Stimulated activated CD4-positive, alpha-beta T cell treated with anti-CD3 and anti-CD28 coated beads, Interleukin-15, amount 100 ng/mL, for 24 hours (primary cell): ENCODE measurements at regions not wholly inside any gene's neighbourhood (a gene's known extent, or its start where the extent isn't known, plus 50 kb on each side); places are given as distances from the start of the nearest gene placed in this dataset.

Experiments used
- DNase-seq: peaks from one replicate; pipeline ENCODE4 v3.0.0-alpha.2; 2020

DNA sequence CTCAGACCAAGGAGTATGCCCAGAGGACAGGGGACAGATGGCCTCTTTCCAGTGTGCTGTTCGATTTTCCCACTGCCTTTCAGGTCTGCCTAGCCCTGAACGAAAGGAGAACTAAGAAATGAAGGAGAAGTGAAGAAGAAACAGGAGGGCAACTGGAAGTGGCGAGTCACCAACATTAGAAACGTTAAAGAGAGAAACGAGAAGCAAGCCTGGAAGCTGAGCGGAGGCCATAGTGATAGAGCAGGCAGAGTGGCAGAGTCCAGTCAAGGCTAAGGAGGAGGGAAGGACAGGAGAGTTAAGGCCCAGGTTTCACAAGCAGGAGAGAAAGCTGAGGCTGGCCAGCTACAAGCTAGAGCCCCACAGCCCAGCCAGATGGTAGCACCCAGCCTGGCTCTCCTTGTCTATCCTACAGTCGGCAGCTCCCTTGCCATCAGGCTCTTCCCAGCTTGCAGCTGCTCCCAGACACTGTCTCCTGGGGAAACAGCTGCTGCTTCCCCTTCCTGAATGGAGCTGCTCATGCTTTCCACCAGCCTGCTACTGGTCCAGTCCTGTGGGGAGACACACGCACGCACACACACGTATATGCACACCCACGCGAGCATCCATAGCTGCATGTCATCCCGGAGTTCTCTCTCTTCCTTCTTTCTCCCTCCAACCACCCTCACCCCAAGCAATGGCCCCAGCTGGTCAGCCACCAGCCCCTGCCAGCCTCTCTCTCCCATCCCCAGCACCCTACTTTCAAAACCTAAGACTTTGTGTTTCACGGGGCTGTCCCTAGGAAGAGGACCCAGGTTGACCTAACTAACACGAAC, 139.7 kb upstream of the CCND2 start:
- DNase-seq: no peak

DNA sequence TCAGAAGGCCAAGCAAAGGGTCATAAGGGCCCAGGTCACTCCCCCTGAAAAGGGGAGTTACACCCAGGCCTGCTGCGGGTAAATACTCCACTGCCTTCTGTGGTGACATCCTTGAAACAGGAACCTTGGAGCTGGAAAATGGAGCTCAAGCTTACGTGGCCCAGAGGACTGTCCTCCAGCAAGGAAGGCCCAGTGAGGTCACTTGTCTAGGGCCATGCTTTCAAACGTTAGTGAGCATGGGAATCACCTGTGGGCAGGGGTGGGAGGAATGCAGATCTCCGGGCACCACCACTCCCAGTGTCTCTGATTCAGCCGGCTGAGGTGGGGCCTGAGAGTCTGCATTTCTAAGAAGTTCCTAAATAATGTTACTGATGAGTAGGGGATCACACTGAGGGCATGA, 140.5 kb upstream of the CCND2 start:
- DNase-seq: no peak

DNA sequence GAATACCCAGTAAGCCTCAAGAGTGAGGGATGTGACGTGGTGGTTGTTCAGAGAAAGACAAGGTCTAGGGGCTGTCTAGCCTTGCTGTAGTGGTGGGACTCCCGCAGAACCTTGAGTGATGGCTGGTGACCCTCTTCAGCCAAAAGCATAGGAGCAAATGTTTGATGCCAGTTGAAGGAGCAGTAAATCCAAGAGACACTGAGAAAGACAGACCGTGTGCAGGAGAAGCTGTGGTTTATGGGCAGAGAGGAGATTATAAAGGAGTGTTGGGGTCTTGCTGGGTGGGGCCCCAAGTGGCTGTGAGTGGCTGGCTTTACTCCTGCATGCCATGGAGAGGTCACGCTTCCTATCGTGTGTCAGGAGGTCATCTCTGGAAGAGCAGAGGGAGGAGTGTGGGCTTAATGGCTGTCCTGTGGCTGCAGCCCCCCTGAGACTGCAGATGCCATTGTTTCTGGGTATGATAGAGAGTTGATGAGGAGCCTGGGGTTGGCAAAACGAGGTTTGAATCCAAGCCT, 152.0 kb upstream of the CCND2 start:
- no peak for DNase-seq

DNA sequence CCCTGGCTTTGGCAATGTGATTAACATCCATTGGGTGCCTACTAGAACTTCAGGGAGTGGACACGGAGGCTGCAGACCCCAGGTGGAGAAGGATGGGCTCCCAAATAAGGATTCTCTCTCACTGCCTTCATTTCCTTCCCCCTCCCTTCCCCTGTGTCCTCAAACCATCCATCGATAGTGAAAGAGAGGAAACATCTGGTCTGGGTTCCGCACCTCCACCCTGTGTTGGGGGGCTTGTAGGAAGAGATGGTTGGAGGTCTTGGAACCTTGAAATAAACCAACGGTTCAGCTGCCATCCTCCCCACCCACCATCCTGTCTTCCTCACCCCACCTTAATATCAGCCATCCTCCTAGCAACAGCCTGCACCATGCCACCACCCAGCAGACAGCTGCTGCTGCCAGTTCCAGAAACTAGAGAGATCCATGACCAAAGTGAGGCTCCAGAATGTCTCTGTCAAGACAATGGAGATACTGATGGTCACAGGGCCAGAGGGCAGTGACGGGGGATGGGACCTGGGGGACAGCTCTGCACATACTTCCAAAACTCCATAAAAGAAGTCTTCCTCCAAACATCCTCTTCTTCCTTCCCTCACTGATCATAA, 153.1 kb upstream of the CCND2 start:
- no peak for DNase-seq

DNA sequence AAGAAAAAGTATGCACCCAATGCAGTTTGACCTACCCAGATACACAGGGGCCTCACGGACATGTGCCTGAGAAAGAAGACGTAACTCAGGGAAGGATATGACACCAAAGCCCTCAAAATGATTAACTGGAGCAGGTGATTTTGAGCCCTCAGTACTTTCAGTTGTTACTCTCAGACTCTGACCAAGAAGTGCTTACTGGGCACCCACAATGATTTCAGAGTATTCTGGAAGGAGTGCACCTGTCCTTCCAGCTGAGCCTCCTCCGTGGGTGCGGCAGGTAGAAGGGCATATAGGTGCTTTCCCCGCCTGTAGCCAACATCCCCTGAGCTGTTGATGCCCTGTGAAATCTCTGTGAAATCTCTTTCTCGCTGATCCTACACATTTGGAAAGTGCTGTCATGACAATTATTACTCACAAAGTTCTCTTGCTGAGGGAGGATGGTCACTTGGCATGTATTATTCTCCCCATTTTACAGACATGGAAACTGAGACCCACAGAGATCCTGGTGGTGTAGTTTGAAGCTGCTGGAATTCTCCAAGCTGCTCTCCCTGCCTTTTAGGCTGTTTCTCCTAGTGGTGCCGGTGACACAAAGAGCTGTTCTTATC, 154.3 kb upstream of the CCND2 start:
- DNase-seq: peak; percentile 76

DNA sequence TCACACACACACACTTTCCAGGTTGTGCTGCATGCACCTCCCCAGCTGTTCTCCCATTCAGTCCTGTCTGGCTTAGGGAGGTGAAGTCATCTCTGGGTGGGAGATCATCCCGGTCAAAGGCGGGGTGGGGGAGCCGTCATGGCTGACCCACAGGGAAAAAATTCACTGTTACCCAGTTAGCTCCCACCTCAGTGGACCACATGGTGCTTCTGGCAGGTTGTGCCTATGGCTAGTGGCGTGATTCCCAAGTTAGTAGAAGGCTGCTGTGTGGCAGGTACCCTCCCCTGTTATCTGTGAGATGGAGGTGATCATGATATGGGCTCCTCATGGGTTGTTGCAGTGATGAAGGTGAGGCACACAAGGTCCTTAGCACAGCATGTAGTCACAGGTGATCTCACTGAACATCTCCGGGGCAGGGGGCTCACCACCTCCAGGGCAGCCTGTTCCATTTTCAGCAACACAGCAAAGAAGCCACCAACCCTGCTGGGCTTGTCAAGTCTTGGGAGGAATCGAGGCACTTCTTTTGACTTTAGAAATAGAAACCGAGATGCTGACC, 154.9 kb upstream of the CCND2 start:
- DNase-seq: peak; percentile 53

DNA sequence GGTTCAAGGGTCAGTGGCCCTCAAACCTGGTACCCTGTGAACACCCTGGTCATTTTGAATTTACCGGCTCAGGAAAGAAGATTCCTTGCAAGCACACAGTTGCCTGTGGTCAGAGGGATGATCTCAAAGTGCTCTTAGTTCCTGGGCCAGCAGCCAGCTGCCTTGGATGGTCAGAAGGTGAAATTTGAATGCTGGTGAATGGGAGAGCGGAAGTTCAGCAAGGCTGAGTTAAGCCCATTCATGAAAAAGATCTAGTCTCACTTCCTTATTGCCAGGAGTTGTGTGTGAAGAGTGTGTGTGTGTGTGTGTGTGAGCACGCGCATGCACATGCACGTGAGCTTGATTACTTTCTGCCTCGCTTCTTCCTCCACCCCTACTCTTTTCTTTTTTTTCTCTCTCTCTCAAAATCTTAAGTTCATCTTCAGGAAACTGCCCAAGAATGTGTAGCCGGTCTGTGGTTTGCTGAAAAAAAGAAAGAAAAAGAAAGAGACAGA, 155.5 kb upstream of the CCND2 start:
- no peak for DNase-seq

DNA sequence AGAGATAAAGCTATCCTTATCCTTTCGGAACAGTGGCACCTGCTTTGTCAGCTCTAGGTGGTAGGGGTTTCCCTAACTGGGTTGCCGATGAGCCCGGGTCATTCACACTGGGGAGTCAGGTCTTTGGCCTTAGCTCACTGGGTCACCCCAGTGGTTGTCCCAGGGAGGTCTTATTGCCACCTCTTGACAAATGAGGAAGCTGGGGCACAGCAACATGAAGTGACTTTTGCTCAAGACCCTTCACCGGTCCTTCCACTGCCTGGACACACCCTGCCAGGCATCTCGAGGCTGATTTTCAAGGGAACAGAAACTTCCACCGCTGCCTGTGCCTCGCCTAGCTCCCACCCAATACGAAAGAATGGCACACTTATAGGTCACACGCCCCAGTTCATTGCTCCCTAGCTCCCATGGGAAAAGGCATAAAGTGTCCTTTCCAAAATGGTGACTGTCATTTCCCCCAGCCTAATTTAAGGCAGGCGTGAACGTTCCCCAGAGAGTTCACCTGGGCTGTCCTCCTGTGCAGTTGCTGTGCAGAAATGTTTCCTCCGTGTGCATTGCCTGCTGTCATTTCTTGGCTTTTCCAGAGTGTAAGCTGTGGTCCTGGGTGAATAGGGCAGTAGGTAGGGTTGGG, 156.1 kb upstream of the CCND2 start:
- no peak for DNase-seq

DNA sequence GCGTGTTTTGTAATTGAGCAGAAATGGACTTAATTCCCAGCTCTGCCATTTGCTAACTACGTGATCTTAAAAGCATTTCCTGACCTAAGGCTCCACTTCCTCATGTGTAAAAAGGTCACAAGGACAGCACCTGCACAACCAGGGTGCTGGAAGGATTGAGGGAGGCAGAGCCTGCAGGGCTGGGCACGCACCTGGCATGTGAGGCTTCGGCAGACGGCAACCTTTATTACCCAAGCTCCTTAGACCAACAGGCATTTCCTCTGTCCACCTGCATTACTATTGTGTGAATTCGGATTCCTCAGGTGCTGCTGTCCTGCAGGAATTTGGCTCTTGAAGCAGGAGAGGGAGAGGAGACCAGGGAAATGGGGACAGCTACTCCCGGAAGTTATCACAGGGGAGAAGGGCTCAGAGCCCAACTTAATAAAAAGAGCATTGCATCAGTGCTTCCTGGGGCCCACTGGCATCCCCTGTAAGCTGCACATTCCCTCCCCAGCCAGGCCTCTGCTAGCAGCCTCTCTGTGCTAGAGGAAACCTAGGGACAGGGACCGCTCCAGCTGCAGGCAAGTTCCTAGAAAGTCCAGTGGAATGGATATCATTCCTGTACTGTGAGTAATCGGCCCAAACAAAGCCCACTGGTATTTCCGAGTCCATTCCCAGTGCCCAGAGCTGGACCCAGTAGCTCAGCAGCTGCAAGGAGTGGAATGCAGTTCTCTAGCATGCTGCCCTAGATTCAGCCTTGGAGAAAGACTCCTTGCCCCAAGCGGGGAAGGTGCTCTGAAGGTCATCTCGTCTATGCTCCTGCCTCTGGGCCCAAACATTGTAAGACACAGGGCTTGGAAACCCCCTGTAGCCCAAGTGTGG, 157.1 kb upstream of the CCND2 start:
- DNase-seq: no peak

DNA sequence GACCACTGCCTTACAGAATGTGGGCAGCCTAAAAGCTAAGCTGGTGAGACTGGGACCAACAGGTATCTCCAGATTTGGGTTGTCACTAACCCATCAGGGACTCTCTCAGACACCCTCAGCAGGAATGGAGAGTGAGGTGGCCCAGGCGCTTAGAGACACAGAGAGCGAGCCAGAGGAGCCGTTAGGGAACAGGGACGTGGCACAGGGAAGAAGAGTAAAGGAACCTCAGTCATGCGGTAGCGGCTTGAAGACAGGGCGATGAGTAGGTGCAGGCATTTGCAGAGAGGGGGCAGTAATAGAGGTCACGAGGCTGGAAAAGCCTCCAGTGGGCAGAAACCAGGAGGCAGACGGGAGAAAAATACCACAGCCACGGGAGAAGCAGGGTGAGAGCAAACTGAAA, 158.0 kb upstream of the CCND2 start:
- no peak for DNase-seq

DNA sequence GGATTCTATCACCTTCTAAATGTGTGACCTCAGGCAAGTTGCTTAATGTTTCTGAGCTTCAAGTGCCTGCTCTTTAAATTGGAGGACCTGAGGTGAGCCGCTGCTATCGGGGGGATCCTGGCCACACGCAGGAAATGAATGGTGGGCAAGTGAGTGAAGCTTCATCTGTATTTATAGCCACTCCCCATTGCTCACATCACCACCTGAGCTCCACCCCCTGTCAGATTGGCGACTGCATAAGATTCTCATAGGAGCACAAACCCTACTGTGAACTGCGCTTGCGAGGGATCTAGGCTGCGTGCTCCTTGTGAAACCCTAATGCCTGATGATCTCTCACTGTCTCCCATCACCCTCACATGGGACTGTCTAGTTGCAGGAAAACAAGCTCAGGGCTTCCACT, 158.6 kb upstream of the CCND2 start:
- peak; percentile 60 for DNase-seq

DNA sequence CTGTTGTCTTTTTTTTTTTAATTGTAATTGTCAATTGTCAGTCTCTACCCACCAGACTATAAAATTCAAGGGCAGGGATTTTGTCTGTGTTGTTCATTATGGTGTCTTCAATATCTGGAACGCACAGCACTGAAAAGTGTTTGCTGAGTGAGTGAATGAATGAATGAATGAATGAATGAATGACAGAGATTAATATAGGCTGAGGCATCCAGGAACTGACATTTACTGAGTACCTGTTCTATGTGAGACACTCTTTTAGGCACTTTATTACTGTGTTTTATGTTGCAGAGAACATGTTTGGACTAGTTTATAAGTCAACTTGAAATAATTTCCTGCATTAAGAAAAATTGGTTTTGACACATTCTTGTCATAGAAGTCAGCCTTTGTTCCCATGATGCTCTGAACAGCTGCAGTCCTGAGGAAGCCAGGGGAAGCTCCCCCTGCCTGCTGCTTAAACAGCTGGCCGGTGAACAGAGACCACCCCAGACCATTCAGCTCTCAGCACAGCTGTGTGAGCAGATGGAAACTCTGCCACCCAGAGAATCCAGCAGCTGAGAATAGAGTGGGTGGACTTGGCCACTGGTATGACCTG, 160.7 kb upstream of the CCND2 start:
- DNase-seq: no peak

DNA sequence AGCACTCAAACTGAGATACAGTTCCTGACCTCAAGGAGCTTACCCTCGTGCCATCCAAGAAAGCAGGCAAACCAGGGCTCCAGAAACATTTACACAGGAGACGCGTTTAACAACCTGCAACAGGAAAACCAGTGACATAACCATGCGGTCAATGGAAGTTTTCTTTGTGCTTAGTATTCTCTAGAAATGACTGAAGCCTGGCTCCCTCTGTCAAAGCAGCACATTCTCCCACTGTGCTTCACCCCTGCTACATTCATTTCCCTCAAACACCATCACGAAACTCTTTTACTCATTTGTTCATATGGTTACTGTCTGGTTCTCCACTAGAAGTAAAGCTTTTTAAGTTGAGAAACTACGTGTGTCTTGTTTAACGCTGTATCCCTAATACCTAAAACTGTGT, 161.3 kb upstream of the CCND2 start:
- peak; percentile 30 for DNase-seq

DNA sequence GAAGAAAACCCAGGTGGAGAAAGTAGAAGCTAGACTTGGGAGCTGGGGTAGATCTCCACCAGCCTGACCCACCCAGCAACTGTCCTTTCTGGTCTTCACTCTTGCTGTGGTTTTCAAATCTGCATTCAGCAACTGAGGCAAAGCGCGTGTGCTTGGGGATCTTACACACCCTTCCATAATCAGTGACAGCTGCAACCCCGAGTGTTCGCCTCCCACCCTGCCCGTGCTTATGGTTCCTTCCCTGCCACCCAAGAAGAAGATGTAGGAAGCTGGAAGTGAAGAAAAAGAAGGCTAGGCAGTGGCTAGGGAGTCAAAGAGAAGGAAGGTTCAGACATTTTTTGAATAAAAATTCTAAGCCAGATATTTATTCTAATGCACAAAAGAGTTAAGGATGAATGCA, 162.6 kb upstream of the CCND2 start:
- no peak for DNase-seq

DNA sequence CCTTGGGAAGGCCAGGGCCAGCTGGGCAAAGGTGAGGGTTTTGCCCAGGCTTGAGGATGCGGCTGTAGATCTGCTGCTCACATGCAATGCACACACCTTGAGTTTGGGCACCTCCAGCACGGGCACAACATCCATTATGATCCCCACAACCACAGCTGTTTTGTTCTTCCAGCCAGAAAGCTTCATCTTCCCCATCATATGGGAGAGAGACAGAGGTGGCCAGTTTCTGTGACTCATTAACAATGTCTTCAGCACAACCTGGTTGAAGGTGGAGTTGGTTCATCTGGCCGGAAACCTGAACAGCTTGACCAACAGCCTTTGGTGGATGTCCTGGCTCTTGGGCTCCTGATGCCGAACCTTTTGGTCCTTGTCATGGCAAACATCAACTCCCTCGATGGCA, 163.7 kb upstream of the CCND2 start:
- DNase-seq: no peak

DNA sequence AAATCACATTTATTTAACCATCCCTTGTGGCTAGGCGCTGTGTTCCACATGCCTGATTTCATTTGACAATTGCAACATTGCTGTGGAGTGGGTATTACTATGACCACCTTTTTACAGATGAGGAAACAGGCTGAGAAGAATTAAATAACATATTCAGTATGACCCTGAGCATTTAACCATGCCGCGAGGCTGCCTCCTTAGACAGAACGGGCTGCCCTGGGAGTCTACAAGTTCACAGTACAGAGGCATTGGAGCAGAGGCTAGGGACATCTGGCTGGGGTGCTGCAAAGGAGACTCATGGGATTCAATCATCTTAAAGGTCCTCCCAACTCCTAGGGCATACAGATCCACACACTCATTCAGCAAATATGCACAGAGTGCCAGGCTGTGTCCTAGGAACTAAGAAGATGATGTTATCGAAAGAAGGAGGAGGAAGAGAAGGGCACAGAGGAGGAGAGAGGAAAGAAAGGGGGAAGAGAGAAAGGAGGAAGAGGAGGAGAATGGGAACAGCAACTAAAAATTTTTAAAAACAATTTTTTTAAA, 164.7 kb upstream of the CCND2 start:
- no peak for DNase-seq

DNA sequence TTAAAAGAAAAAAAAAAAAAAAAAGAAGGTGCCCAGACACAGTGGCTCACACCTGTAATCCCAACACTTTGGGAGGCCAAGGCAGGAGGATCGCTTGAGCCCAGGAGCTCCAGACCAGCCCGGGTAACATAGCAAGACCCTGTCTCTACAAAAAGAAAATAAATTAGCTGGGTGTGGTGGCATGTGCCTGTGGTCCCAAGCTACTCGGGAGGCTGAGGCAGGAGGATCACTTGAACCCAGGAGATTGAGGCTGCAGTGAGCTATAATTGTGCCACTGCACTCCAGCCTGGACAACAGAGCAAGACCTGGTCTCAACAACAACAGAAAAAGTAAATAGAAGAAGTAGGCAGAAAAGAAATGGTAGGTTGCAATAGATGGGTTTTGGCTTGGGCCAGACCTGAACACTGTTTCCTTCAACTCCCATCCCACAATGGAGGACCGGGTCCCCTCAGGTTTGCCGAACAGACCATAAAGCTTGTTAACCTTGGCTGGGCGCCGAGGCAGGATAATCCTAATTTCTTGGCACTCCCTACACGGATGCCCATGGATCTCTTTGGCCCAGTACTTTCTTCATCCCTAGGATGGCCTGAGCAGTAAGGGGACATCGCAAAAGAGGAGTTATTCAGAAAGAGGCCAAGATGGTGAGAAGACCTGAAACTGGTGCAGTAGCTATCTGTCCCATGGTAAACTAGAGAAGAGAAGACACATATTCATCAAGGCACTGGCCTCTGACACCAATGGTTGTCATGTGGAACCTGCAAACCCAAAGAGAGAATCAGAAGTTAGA, 165.5 kb upstream of the CCND2 start:
- DNase-seq: no peak

DNA sequence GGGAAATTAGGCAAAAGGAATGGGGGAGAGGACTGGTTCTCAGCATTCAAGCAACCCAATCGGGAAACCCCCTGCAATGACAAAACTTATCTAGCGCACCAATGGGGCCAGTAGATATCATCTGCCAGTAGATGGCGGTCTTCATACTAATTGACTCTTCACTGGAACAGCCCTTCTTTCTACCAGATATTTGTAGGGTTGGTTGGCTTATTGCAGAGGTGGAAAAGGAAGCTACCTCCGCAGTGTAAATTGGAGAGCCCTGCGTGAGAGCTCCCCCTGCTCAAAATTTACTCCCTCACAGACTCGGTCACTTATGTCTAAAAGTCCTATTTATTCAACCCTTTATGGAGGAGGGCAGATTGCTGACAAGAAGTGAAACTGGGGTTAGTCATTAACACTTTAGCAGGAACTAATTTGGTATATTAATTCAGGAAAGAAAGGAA, 166.1 kb upstream of the CCND2 start:
- peak; percentile 75 for DNase-seq

DNA sequence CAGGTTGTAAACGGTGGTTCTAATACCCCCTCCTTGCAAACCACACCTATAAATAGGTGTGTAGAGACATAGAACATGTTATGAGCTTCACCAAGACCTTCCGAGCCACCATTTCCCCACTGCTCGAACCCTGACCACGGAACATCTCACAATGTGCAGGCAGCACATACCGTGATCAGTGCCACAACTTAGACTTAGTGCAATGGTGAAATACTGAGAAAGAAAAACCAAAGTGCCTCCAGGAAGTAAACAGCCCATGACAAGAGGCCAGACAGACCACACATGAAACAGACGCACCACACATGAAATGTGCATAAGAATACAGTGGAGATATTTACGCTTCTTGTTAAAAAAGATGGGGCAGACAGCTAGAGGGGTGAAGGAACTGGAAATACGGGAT, 166.9 kb upstream of the CCND2 start:
- DNase-seq: no peak

DNA sequence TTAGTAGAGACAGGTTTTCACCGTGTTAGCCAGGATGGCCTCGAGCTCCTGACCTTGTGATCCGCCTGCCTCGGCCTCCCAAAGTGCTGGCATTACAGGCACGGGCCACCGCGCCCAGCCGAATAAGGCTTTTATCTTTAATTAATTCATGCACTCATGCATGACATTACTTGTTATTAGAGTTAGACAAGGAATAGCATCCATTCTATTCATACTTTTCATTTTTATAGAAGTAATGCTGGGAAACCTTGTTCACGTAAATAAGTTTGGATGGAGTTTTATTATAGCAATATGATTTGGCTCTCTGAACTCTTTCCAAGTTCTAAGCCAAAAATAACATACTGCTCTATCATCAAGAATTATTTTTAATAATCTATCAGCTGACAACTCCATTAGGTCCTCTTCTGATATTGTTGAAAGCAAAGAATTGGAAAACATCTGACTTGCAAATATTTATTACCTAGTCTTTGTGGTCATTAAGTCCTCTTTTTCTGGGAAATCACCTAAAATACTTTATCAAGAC, 168.8 kb upstream of the CCND2 start:
- no peak for DNase-seq
